ENCODE measurements at regions not wholly inside any gene's neighbourhood (a gene's known extent, or its start where the extent isn't known, plus 50 kb on each side); places are given as distances from the start of the nearest gene placed in this dataset.

- no peak overlapping the region for H2AFZ ChIP-seq (ENCODE audit: low read length)
- H3K56ac ChIP-seq (replicated peaks; ENCODE audit: insufficient read length, low read depth, low read length), result no peak overlapping the region
- no peak overlapping the region for H3K4ac ChIP-seq (replicated peaks; ENCODE audit: insufficient read length, low read depth, low read length)
- no peak overlapping the region for H4K5ac ChIP-seq (ENCODE audit: insufficient read length, low read depth, low read length)
- H4K91ac ChIP-seq (replicated peaks; ENCODE audit: insufficient read length, low read length), result no peak overlapping the region
- no peaks in the 10 kb centered on the region for H3K79me1 ChIP-seq (ENCODE audit: low read depth, low read length)
- peaks cover 0 to 4% (median 3%) of the 10 kb centered on the region in 4 experiments; a peak in 2 of 7 replicates for H3K4me1 ChIP-seq (replicated peaks in 1 of 4; ENCODE audit: control insufficient read depth in 3 of 4, insufficient read depth in 4 of 4, low read length in 3 of 4)
- ChIA-PET POLR2A (ENCODE audit: partially characterized antibody) (no interaction called here), CTCF (ENCODE audit: partially characterized antibody) (no interaction called here)
- H3K27ac ChIP-seq (ENCODE audit: low read depth, low read length), result no peak overlapping the region
- H2BK15ac ChIP-seq (ENCODE audit: low read length), result no peak overlapping the region
- H3K79me2 ChIP-seq (ENCODE audit: control insufficient read depth in 1 of 2, insufficient read depth in 2 of 2, low read length in 2 of 2), result no peaks in the 10 kb centered on the region
- H2BK12ac ChIP-seq (ENCODE audit: low read depth, low read length), result no peak overlapping the region
- no peaks in the 10 kb centered on the region for H3K23me2 ChIP-seq (ENCODE audit: low read depth, low read length)
- no peak overlapping the region for H3K14ac ChIP-seq (ENCODE audit: insufficient read length)
- no peak overlapping the region for H3K4me3 ChIP-seq (ENCODE audit: extremely low read depth in 1 of 4, insufficient read depth in 2 of 4, low read depth in 3 of 4, low read length in 4 of 4)
- H3K9me3 ChIP-seq (ENCODE audit: insufficient read depth in 2 of 2, low read depth in 1 of 2, low read length in 1 of 2), result peaks cover 0 to 7% of the 10 kb centered on the region in 2 experiments; a peak in 1 of 4 replicates
- no peaks in the 10 kb centered on the region for H3K36me3 ChIP-seq (ENCODE audit: control insufficient read depth in 2 of 4, insufficient read depth in 4 of 4, low read length in 3 of 4)
- H3K27me3 ChIP-seq (replicated peaks in 1 of 4; ENCODE audit: control insufficient read depth in 3 of 4, extremely low read depth in 1 of 4, insufficient read depth in 3 of 4, low read length in 3 of 4), result no peaks in the 10 kb centered on the region
- no peak overlapping the region for H2BK120ac ChIP-seq (replicated peaks; ENCODE audit: low read depth, low read length)
- FAIRE-seq (no peak), DNase-seq (ENCODE audit: low read depth in 1 of 2, low spot score in 2 of 2) (no peak)
- 100% methylated on average over 1 of the region's 1 CpG; no CpG with 5 or more reads in 1 of the 2 experiments for WGBS, 2 experiments (ENCODE audit: extremely low coverage in 1 of 2, insufficient coverage in 1 of 2, insufficient read length in 1 of 2, insufficient replicate concordance in 2 of 2, low coverage in 1 of 2, low lambda C conversion rate in 2 of 2, missing lambda C conversion rate in 1 of 2)
- no peak overlapping the region for H2BK20ac ChIP-seq (ENCODE audit: low read length)
- H3K4me2 ChIP-seq (ENCODE audit: insufficient read depth in 1 of 2, low read depth in 2 of 2, low read length in 2 of 2), result no peak overlapping the region
- H3K18ac ChIP-seq (ENCODE audit: extremely low read depth, low read length), result no peak overlapping the region
- H2AK5ac ChIP-seq (ENCODE audit: low read depth, low read length), result no peak overlapping the region
- H3K23ac ChIP-seq (ENCODE audit: insufficient read length), result no peak overlapping the region
- no peaks in the 10 kb centered on the region for H4K20me1 ChIP-seq (replicated peaks in 1 of 2; ENCODE audit: control insufficient read depth in 1 of 2, insufficient read depth in 2 of 2, low read length in 2 of 2)
- H2BK5ac ChIP-seq (ENCODE audit: low read depth, low read length), result no peak overlapping the region
- H4K8ac ChIP-seq (ENCODE audit: extremely low read depth, insufficient read depth, low read length), result no peak overlapping the region
- H3K9ac ChIP-seq (replicated peaks in 1 of 4; ENCODE audit: extremely low read depth in 1 of 4, low read depth in 3 of 4, low read length in 3 of 4), result no peak overlapping the region
- no peak for TF ChIP-seq MAFK (IDR thresholded peaks at IDR 0.05; ENCODE audit: low read depth, low read length)
- TF ChIP-seq ATF2 (IDR thresholded peaks at IDR 0.05; ENCODE audit: low read length), result no peak
- TF ChIP-seq TAF1 (IDR thresholded peaks at IDR 0.05; ENCODE audit: low read depth, low read length), result no peak
- no peak for TF ChIP-seq SUZ12 (IDR thresholded peaks at IDR 0.05; ENCODE audit: low read length)
- no peak for TF ChIP-seq TBP (IDR thresholded peaks at IDR 0.05; ENCODE audit: low read depth, low read length)
- TF ChIP-seq SP1 (IDR thresholded peaks at IDR 0.05; ENCODE audit: low read depth, low read length), result no peak
- no peak for TF ChIP-seq RAD21 (IDR thresholded peaks at IDR 0.05 in 1 of 2, conservative IDR thresholded peaks at IDR 0.05 in 1 of 2; ENCODE audit: low read depth in 2 of 2, low read length in 2 of 2)
- TF ChIP-seq NRF1 (IDR thresholded peaks at IDR 0.05; ENCODE audit: low read depth, low read length), result no peak
- TF ChIP-seq SP4 (IDR thresholded peaks at IDR 0.05; ENCODE audit: low read length), result no peak
- TF ChIP-seq ASH2L (IDR thresholded peaks at IDR 0.05; ENCODE audit: low read length), result no peak
- TF ChIP-seq TAF7 (optimal IDR thresholded peaks at IDR 0.05; ENCODE audit: borderline replicate concordance, low read depth, low read length), result no peak
- no peak for TF ChIP-seq SIRT6 (IDR thresholded peaks at IDR 0.05; ENCODE audit: low read length)
- no peak for TF ChIP-seq FOSL1 (IDR thresholded peaks at IDR 0.05; ENCODE audit: insufficient read depth, low read depth, low read length)
- TF ChIP-seq CBX5 (IDR thresholded peaks at IDR 0.05; ENCODE audit: low read depth, low read length), result no peak
- no peak for TF ChIP-seq HDAC6 (IDR thresholded peaks at IDR 0.05; ENCODE audit: low read depth, low read length)
Measured at GRCh38 chr5:89008291-89008690, 125.3 kb upstream of the MEF2C start.
